Heart right ventricle (tissue), 16 donors: ENCODE measurements at regions not wholly inside any gene's neighbourhood (a gene's known extent, or its start where the extent isn't known, plus 50 kb on each side); places are given as distances from the start of the nearest gene placed in this dataset.

Source experiments
- ATAC-seq, 8 donors: fragments of 200-7000 bp; cut with Tn5 transposase; one replicate each; pipeline ENCODE4 v1.9.1; 2020; ENCODE audit warnings: mild to moderate bottlenecking in 8 of 8, moderate library complexity in 8 of 8, moderate number of reproducible peaks in 1 of 8
- DNase-seq, 2 donors: peaks; one replicate each; pipeline ENCODE4 v3.0.0-alpha.2; 2020
- H3K27ac ChIP-seq, 10 donors: fragments of 200-600 bp; sonication (generic) in 2 of 10; one replicate each; pipeline versions ENCODE4 v1.5.0 to v1.8.0; 2020 to 2022; ENCODE audit warnings: mild to moderate bottlenecking in 3 of 10
- H3K27me3 ChIP-seq, 7 donors: fragments of 200-600 bp; one replicate each; pipeline ENCODE4 v1.8.0; 2021 to 2022; ENCODE audit warnings: mild to moderate bottlenecking in 2 of 7
- H3K36me3 ChIP-seq, 9 donors: fragments of 200-600 bp; sonication (generic) in 1 of 9; one replicate each; pipeline versions ENCODE4 v1.5.0 to v1.8.0; 2020 to 2022; ENCODE audit warnings: mild to moderate bottlenecking in 2 of 9
- H3K4me1 ChIP-seq, 9 donors: fragments of 200-600 bp; sonication (generic) in 1 of 9; one replicate each; pipeline versions ENCODE4 v1.5.0 to v1.8.0; 2020 to 2022; ENCODE audit warnings: mild to moderate bottlenecking in 4 of 9
- H3K4me3 ChIP-seq, 10 donors: fragments of 200-600 bp; sonication (generic) in 2 of 10; one replicate each; pipeline versions ENCODE4 v1.5.0 to v1.8.0; 2020 to 2022; ENCODE audit warnings: mild to moderate bottlenecking in 7 of 10, moderate library complexity in 2 of 10
- H3K9me3 ChIP-seq, 11 donors: fragments of 200-600 bp in 10 of 11; sonication (generic) in 2 of 11; one replicate each; pipeline versions ENCODE4 v1.5.0 to v1.8.0; 2013 to 2022; ENCODE audit warnings: mild to moderate bottlenecking in 2 of 11, control low read depth in 1 of 11, moderate library complexity in 1 of 11
- WGBS, 2 donors: extraction: QIAGEN DNeasy Blood & Tissue Kit; methylation state at CpG; one replicate each; pipeline ENCODE4 v1.1.7; 2013; ENCODE audit warnings: inconsistent platforms in 1 of 2; 5-methylcytosine and 5-hydroxymethylcytosine counted together
- intact Hi-C, 10 donors: fragments of 100-400 bp; cut with DNase I; formaldehyde crosslinking; loops; one replicate each; pipeline versions ENCODE4 v1.11.1 to v1.14.2; 2022
- TF ChIP-seq, protein P1 (sequence below), 9 donors: fragments of 200-600 bp; sonication (generic) in 2 of 9; IDR thresholded peaks; one replicate each; pipeline versions ENCODE4 v1.5.0 to v1.8.0; 2021 to 2022; ENCODE audit warnings: antibody characterized with exemption in 9 of 9, mild to moderate bottlenecking in 5 of 9, moderate library complexity in 1 of 9
- donor health status: Arrhythmogenic right ventricular cardiomyopathy.
- donor health status: ischemic (EF 13 %, LVEDD 7.1; RV severe dilation, severe dysfunction).
- donor health status: healthy with polysubstance abuse.
- donor health status: DM: no; HTN: yes; CAD: no.
- donor health status: DM: no; HTN: no; CAD: no.
- donor health status: ischemic (EF 25% LVEDD 6.9; RV normal size, moderate dysfunction).
- donor health status: ischemic (EF 25% LVEDD 5.7; RV mildly dilated, moderate dysfunction).
- donor health status: healthy.
- donor health status: DM: yes; HTN: yes; CAD: no.
- donor health status: Ischemic cardiomyopathy.
- donor health status: ischemic (EF 35%, LVEDD 5.7; RV mildly dilated, moderate dysfunction).
- donor health status: nonischemic (EF 11% LVEDD 7.7; RV severe dilation, severe dysfunction).
- donor health status: DM: yes; HTN: yes; CAD: no.
- donor health status: PGD.
- donor health status: ischemic (EF 29% LVEDD 5.4; RV normal size, mild dysfunction).
- donor health status: nonischemic (EF 23%, LVEDD 6.1; RV moderate dilation, normal function).

DNA sequence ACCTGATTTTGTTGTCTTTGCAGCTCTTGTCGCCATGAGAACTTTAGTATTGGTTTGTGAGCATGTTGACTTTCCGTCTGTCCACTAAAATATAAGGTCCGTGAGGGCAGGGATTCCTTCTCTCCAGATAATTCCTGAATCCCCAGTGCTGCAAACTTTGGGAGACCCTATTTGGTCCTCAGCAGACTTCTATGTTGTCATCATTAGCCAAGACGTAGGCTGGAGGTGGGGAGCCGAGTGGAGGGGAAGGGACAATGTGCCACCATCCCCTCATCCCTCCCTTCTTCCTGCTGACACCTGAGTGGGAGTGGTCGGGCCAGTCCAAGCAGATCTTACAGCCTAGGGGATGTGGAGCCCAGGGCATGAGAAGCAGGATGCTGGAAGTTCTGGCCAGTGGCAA lies 690.6 kb downstream of the TBC1D22A start:
- H3K27me3 ChIP-seq = peaks cover 0 to 20% (median 0%) of the 10 kb centered on the region in 7 donors
- 87 to 92% methylated on average over 6 of the region's 6 CpGs for WGBS, 2 donors
- ATAC-seq (no peak), DNase-seq (no peak)
- intact Hi-C loops = loop anchor here in 1 of 10 donors (10.0 kb wide), 1 partner anchor 62 kb away; no protein-coding TSS in a partner anchor
- no peak overlapping the region for H3K27ac ChIP-seq
- no peaks in the 10 kb centered on the region for H3K36me3 ChIP-seq
- H3K4me1 ChIP-seq = peaks cover 0 to 7% (median 0%) of the 10 kb centered on the region in 9 donors
- H3K4me3 ChIP-seq = no peak overlapping the region
- H3K9me3 ChIP-seq = peaks cover 0 to 34% (median 6%) of the 10 kb centered on the region in 11 donors
- TF ChIP-seq, protein P1, sequence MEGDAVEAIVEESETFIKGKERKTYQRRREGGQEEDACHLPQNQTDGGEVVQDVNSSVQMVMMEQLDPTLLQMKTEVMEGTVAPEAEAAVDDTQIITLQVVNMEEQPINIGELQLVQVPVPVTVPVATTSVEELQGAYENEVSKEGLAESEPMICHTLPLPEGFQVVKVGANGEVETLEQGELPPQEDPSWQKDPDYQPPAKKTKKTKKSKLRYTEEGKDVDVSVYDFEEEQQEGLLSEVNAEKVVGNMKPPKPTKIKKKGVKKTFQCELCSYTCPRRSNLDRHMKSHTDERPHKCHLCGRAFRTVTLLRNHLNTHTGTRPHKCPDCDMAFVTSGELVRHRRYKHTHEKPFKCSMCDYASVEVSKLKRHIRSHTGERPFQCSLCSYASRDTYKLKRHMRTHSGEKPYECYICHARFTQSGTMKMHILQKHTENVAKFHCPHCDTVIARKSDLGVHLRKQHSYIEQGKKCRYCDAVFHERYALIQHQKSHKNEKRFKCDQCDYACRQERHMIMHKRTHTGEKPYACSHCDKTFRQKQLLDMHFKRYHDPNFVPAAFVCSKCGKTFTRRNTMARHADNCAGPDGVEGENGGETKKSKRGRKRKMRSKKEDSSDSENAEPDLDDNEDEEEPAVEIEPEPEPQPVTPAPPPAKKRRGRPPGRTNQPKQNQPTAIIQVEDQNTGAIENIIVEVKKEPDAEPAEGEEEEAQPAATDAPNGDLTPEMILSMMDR (IDR thresholded peaks at IDR 0.05) = no peak

DNA sequence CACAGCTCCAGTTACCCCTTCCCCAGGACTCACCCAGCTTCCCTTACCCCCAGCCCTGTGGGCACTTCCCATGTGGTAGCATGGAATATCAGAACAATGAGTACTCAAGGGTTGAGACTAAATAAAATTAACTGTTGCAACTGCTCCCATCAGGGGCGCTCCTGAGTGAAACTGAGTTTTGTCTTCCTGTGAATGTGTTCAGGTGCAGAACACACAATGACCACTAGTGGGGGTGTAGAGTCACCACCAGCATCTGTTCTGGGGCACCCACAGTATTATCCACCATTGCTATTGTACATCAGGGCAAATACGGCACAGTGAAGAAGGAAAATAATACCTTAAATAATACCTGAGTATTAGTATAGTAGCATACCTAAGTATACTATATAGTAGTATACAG lies 689.7 kb downstream of the TBC1D22A start:
- 77 to 87% methylated on average over 2 of the region's 2 CpGs for WGBS, 2 donors
- Histone ChIP-seq H3K36me3 (no peaks in the 10 kb centered on the region), H3K4me1 (peaks cover 0 to 7% (median 0%) of the 10 kb centered on the region in 9 donors), H3K27ac (no peak overlapping the region), H3K4me3 (no peak overlapping the region), H3K9me3 (peaks cover 0 to 34% (median 6%) of the 10 kb centered on the region in 11 donors), H3K27me3 (peaks cover 0 to 25% (median 0%) of the 10 kb centered on the region in 7 donors)
- intact Hi-C loops = loop anchor here in 1 of 10 donors (10.0 kb wide), 1 partner anchor 63 kb away; no protein-coding TSS in a partner anchor
- ATAC-seq = no peak
- TF ChIP-seq, protein P1 (IDR thresholded peaks at IDR 0.05) = peak in 6 of 9 donors; percentile 12 to 36 (median 30)
- DNase-seq = no peak

DNA sequence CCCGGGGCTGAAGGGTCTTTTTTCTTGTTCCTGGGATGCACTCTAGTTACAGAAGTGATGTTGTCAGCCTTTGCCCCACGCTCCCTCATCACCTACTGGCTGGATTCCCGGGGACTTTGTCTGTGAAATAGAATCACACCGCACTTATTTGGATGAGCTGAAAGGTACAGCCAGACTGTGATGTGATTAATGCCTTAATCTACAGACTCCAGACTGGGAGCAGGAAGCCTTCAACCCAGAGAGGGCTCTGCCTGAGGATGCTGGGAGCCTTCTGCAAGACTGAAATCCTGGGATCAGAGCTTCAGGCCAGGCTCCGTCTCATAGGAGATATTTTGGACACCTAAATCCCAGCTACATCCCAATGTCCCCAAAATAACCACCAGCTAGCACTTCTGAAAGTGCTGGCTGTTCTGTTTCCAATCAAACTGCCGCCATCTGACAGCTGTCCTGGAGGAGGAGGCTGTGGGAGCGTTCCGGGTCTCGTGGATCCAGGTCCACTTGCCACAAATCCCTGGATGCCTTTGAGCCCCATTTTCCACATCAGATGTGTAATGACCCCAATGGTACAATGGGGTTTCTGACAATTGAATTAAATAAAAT lies 688.5 kb downstream of the TBC1D22A start:
- H3K27me3 ChIP-seq = peaks cover 0 to 29% (median 0%) of the 10 kb centered on the region in 7 donors

DNA sequence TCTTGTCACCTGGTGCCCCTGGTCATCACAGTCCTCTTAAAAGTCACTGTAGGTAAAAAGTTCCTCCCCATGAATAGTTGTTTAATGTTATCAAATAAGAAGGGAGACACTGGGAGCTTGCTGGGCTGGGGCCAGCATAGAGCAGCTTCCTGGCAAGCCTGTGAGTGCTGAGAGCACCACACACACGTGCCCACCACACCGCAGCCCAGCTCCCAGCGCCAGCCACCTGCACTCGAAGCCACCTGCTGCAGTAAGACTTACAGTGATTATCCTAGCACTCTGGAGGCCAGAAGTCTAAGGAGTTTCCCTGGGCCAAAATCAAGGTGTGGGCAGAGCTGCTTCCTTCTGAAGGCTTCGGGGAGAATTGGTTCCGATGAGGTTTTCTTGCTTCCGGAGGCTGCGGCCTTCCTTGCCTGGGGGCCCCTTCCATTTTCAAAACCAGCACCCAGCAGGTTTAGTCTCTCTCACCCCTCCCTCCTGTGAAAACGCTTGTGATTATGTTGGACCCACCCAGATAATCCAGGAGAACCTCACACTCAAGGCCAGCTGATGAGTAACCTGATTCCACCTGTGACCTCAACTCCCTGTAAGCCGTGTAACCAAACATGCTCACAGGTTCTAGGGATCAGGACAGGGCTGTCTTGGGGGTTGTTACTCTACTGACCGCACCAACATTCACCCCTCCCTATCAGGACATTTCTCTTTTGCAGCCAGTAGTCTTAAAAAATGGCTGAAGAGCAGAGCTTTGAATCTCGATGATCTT lies 687.2 kb downstream of the TBC1D22A start:
- no peak for ATAC-seq
- TF ChIP-seq, protein P1 (IDR thresholded peaks at IDR 0.05) = no peak
- no peaks in the 10 kb centered on the region for H3K36me3 ChIP-seq
- intact Hi-C loops = loop anchor here in 1 of 10 donors (10.0 kb wide), 1 partner anchor 65 kb away; no protein-coding TSS in a partner anchor
- H3K4me3 ChIP-seq = no peak overlapping the region
- H3K27me3 ChIP-seq = peaks cover 0 to 34% (median 0%) of the 10 kb centered on the region in 7 donors
- no peak for DNase-seq
- H3K4me1 ChIP-seq = peaks cover 0 to 7% (median 0%) of the 10 kb centered on the region in 9 donors
- H3K9me3 ChIP-seq = peaks cover 0 to 22% (median 4%) of the 10 kb centered on the region in 11 donors
- WGBS, 2 donors = 78 to 81% methylated on average over 12 of the region's 12 CpGs
- H3K27ac ChIP-seq = no peak overlapping the region

More for the DNA sequence above, 688.5 kb downstream of the TBC1D22A start:
- H3K4me3 ChIP-seq = no peak overlapping the region
- 57 to 60% methylated on average over 9 of the region's 9 CpGs for WGBS, 2 donors
- DNase-seq (no peak), ATAC-seq (peak in 3 of 8 donors; percentile 44 to 62 (median 56))
- peaks cover 0 to 7% (median 0%) of the 10 kb centered on the region in 9 donors for H3K4me1 ChIP-seq
- peaks cover 0 to 33% (median 6%) of the 10 kb centered on the region in 11 donors for H3K9me3 ChIP-seq
- TF ChIP-seq, protein P1 (IDR thresholded peaks at IDR 0.05) = no peak
- no peaks in the 10 kb centered on the region for H3K36me3 ChIP-seq
- intact Hi-C loops = loop anchor here in 1 of 10 donors (10.0 kb wide), 1 partner anchor 64 kb away; no protein-coding TSS in a partner anchor
- H3K27ac ChIP-seq = no peak overlapping the region
